Calu3 (cell line): ENCODE measurements at regions not wholly inside any gene's neighbourhood (a gene's known extent, or its start where the extent isn't known, plus 50 kb on each side); places are given as distances from the start of the nearest gene placed in this dataset.

Experiments
- BruUV-seq: library from RNA; stranded (reverse); fragments of 400-500 nt; replicated peaks from 2 replicates; lab custom pipeline; 2021; lab: Mats Ljungman, UMichigan
- CTCF ChIA-PET: fragments of 300-600 bp; sonication (Branson Sonifier 250); formaldehyde crosslinking; loops from one replicate; lab custom pipeline; 2022; ENCODE audit warnings: antibody characterized with exemption; lab: Charles Lee
- DNase-seq: peaks from one replicate; pipeline ENCODE4 v3.0.0; 2022
- H3K27ac Mint-ChIP-seq: one replicate; pipeline ENCODE4 v1.8.0; 2022; ENCODE audit warnings: mixed read lengths; ENCODE audit not compliant: unreplicated experiment
- H3K27me3 Mint-ChIP-seq: one replicate; pipeline ENCODE4 v1.8.0; 2022; ENCODE audit warnings: mixed read lengths; ENCODE audit not compliant: unreplicated experiment
- H3K36me3 Mint-ChIP-seq: one replicate; pipeline ENCODE4 v1.8.0; 2022; ENCODE audit warnings: mild to moderate bottlenecking, moderate library complexity, mixed read lengths; ENCODE audit not compliant: insufficient read depth, unreplicated experiment
- H3K4me1 Mint-ChIP-seq: one replicate; pipeline ENCODE4 v1.8.0; 2022; ENCODE audit warnings: mild to moderate bottlenecking, low read depth, mixed read lengths; ENCODE audit not compliant: unreplicated experiment
- H3K4me3 Mint-ChIP-seq: one replicate; pipeline ENCODE4 v1.8.0; 2022; ENCODE audit warnings: mild to moderate bottlenecking, low read depth, moderate library complexity, mixed read lengths; ENCODE audit not compliant: unreplicated experiment
- H3K9me3 Mint-ChIP-seq: one replicate; pipeline ENCODE4 v1.8.0; 2022; ENCODE audit warnings: low read depth, mixed read lengths; ENCODE audit not compliant: unreplicated experiment
- CTCF ChIP-seq: fragments of 200-600 bp; IDR thresholded peaks from one replicate; pipeline ENCODE4 v1.8.0; 2022; ENCODE audit warnings: antibody characterized with exemption; ENCODE audit not compliant: unreplicated experiment
- intact Hi-C: fragments of 100-400 bp; cut with micrococcal nuclease; formaldehyde crosslinking; loops from one replicate; pipeline ENCODE4 v1.10.0; 2022; ENCODE audit not compliant: unreplicated experiment

DNA sequence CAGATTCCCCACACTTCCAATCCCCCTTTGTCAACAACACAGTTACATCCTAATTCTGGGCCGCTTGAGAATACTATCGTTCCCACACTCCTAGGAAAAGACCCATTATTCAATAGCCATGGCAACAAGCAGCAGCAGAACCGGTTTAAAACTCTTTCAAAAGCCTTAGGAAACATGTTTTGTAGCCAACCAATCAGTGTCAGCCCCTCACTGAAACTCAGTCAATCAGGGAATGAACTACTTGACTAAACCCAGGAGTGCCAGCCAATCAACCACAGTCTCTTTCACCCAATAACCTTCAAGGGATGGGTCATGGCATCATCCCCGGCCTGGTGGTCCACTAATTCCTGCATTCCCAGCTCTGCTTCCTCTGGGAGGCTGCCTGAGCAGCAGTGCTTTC lies 204.8 kb upstream of the HS6ST1 start:
- H3K36me3 Mint-ChIP-seq: no peaks in the 10 kb centered on the region
- H3K27ac Mint-ChIP-seq: no peak overlapping the region
- BruUV-seq: no TSS peak
- H3K27me3 Mint-ChIP-seq: no peaks in the 10 kb centered on the region
- intact Hi-C loops: no loop called here
- no peak for DNase-seq
- no peak for TF ChIP-seq CTCF
- CTCF ChIA-PET: interaction anchor here (1.5 kb wide), 1 partner anchor 28 kb away, joined by 3 read pairs; no protein-coding TSS in a partner anchor
- H3K9me3 Mint-ChIP-seq: peaks cover 2% of the 10 kb centered on the region
- no peaks in the 10 kb centered on the region for H3K4me1 Mint-ChIP-seq
- H3K4me3 Mint-ChIP-seq: no peak overlapping the region

DNA sequence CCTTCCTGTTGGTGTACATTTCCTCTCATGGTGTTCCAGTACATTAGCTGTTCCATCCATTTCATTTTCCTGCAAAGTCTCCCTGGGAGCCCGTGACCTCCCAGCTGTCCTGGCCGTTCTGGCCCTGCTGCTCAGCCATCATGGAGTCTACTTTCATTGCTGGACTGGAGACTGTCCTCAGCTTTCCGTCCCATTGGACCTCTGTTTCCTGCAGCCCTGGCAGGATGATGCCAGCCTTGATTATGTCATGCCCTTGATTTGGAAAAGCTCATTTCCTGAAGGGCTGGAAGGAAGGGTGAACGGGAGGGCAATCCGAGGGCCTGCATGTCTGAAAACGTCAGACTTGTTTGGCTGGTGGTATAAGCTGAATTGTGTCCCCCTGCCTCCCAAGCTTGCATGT lies 205.5 kb upstream of the HS6ST1 start:
- CTCF ChIA-PET: interaction anchor here (0.6 to 1.5 kb wide), 2 partner anchors 28 to 600 kb away, joined by 3 to 6 read pairs; no protein-coding TSS in a partner anchor
- BruUV-seq: no TSS peak
- no peak overlapping the region for H3K4me3 Mint-ChIP-seq
- TF ChIP-seq CTCF: no peak
- intact Hi-C loops: no loop called here
- DNase-seq: no peak
- peaks cover 2% of the 10 kb centered on the region for H3K9me3 Mint-ChIP-seq
- no peaks in the 10 kb centered on the region for H3K36me3 Mint-ChIP-seq
- no peaks in the 10 kb centered on the region for H3K4me1 Mint-ChIP-seq
- no peak overlapping the region for H3K27ac Mint-ChIP-seq
- H3K27me3 Mint-ChIP-seq: no peaks in the 10 kb centered on the region

DNA sequence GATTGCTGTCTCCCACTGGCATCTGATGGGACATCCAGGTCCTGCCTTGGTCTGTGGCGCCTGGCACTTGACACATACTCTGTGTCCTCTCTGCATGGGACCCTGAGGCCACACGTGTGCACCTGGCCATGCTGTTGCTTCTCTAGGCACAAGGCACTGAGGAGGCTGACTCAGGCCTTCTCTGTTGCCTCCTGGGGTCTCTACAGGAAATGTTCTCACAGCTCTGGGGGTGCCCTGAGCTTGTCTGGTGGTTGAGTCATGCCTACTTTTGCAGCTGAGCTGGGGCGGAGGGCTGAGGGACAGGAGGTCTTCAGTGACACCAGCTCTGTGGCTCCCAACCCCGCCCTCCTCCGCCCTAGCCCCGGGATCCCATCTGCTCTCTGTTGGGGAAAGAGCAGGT lies 207.0 kb upstream of the HS6ST1 start:
- BruUV-seq: no TSS peak
- intact Hi-C loops: no loop called here
- CTCF ChIA-PET: no interaction called here

GRCh38 chr2:128526455-128526976 lies 207.8 kb upstream of the HS6ST1 start:
- no TSS peak for BruUV-seq
- intact Hi-C loops: no loop called here
- CTCF ChIA-PET: no interaction called here
- H3K27me3 Mint-ChIP-seq: no peaks in the 10 kb centered on the region
- H3K36me3 Mint-ChIP-seq: no peaks in the 10 kb centered on the region
- no peak overlapping the region for H3K27ac Mint-ChIP-seq
- no peak overlapping the region for H3K4me3 Mint-ChIP-seq
- TF ChIP-seq CTCF: no peak
- H3K9me3 Mint-ChIP-seq: peaks cover 4% of the 10 kb centered on the region
- DNase-seq: no peak
- no peaks in the 10 kb centered on the region for H3K4me1 Mint-ChIP-seq

More for the DNA sequence above, 207.0 kb upstream of the HS6ST1 start:
- Mint-ChIP-seq H3K4me3 (no peak overlapping the region), H3K4me1 (no peaks in the 10 kb centered on the region), H3K36me3 (no peaks in the 10 kb centered on the region), H3K9me3 (peaks cover 2% of the 10 kb centered on the region), H3K27me3 (no peaks in the 10 kb centered on the region), H3K27ac (no peak overlapping the region)
- no peak for TF ChIP-seq CTCF
- no peak for DNase-seq
